IMR-90 (cell line): ENCODE measurements at regions not wholly inside any gene's neighbourhood (a gene's known extent, or its start where the extent isn't known, plus 50 kb on each side); places are given as distances from the start of the nearest gene placed in this dataset.

Source experiments
- ATAC-seq: fragments of 200-7000 bp; cut with Tn5 transposase; 2 replicates; pipeline ENCODE4 v1.9.1; 2020; ENCODE audit warnings: low read depth, mild to moderate bottlenecking, moderate library complexity
- BruUV-seq: library from RNA; stranded (reverse); fragments of 400-500 nt; replicated peaks from 2 replicates; lab custom pipeline; 2021; lab: Mats Ljungman, UMichigan
- CTCF ChIA-PET: fragments of 300-600 bp; formaldehyde crosslinking; extraction: SDS; loops from one replicate; lab custom pipeline; 2021; ENCODE audit warnings: antibody characterized with exemption; lab: Yijun Ruan, JAX
- POLR2A ChIA-PET: fragments of 300-600 bp; sonication (Branson Sonifier 250); formaldehyde crosslinking; loops from one replicate; lab custom pipeline; 2022; ENCODE audit warnings: antibody characterized with exemption; ENCODE audit not compliant: unreplicated experiment; lab: Charles Lee
- DNase-seq: peaks from one replicate; pipeline ENCODE4 v3.0.0; 2013
- H2AFZ ChIP-seq: replicated peaks from 2 replicates; pipeline ENCODE3; 2013; ENCODE audit warnings: low read length, mild to moderate bottlenecking; ENCODE audit not compliant: poor library complexity
- H2AK5ac ChIP-seq: 2 replicates; pipeline ENCODE4 v1.6.1; 2013; ENCODE audit warnings: low read depth, low read length, inconsistent platforms
- H2AK9ac ChIP-seq: replicated peaks from 2 replicates; pipeline ENCODE3; 2013; ENCODE audit warnings: mild to moderate bottlenecking, low read depth, low read length, moderate library complexity; ENCODE audit not compliant: poor library complexity
- H2BK120ac ChIP-seq: 2 replicates; pipeline ENCODE4 v1.6.1; 2013; ENCODE audit warnings: low read depth, low read length, inconsistent platforms
- H2BK15ac ChIP-seq: 3 replicates; pipeline ENCODE4 v1.6.1; 2013; ENCODE audit warnings: low read depth, low read length, inconsistent platforms
- H2BK20ac ChIP-seq: 2 replicates; pipeline ENCODE4 v1.6.1; 2013; ENCODE audit warnings: low read depth, mild to moderate bottlenecking, inconsistent platforms, low read length, moderate library complexity
- H2BK5ac ChIP-seq: 2 replicates; pipeline ENCODE4 v1.6.1; 2013; ENCODE audit warnings: mild to moderate bottlenecking, low read depth, low read length, inconsistent platforms; ENCODE audit not compliant: poor library complexity, severe bottlenecking
- H3K14ac ChIP-seq: replicated peaks from 2 replicates; pipeline ENCODE4 v1.6.1; 2013; ENCODE audit warnings: low read depth, low read length, inconsistent platforms
- H3K18ac ChIP-seq: 2 replicates; pipeline ENCODE4 v1.6.1; 2013; ENCODE audit warnings: low read depth, low read length, control low read depth
- H3K23ac ChIP-seq: 2 replicates; pipeline ENCODE4 v1.6.1; 2013; ENCODE audit warnings: low read depth, low read length, inconsistent platforms
- H3K27ac ChIP-seq: 2 replicates; pipeline ENCODE4 v1.5.1; 2013; ENCODE audit warnings: mild to moderate bottlenecking, control low read depth, low read length; ENCODE audit not compliant: insufficient read depth
- H3K27me3 ChIP-seq: 2 replicates; pipeline ENCODE4 v1.6.1; 2013; ENCODE audit warnings: low read length; ENCODE audit not compliant: control insufficient read depth, insufficient read depth
- H3K36me3 ChIP-seq: 2 replicates; pipeline ENCODE4 v1.6.1; 2013; ENCODE audit warnings: low read length, mixed read lengths; ENCODE audit not compliant: control insufficient read depth, insufficient read depth
- H3K4ac ChIP-seq: 2 replicates; pipeline ENCODE4 v1.6.1; 2013; ENCODE audit warnings: low read depth, low read length, inconsistent platforms
- H3K4me1 ChIP-seq: 2 replicates; pipeline ENCODE4 v1.6.1; 2013; ENCODE audit warnings: low read length, mixed read lengths; ENCODE audit not compliant: control insufficient read depth, insufficient read depth
- H3K4me2 ChIP-seq: 2 replicates; pipeline ENCODE4 v1.6.1; 2013; ENCODE audit warnings: low read depth, mild to moderate bottlenecking, control low read depth, low read length, moderate library complexity
- H3K4me3 ChIP-seq: 2 replicates; pipeline ENCODE4 v1.5.1; 2013; ENCODE audit warnings: low read depth, mild to moderate bottlenecking, control low read depth, low read length, moderate library complexity; ENCODE audit not compliant: insufficient read depth
- H3K56ac ChIP-seq: 2 replicates; pipeline ENCODE4 v1.6.1; 2013; ENCODE audit warnings: low read length, inconsistent platforms; ENCODE audit not compliant: insufficient read depth; ENCODE audit errors: extremely low read depth
- H3K79me1 ChIP-seq, 2 experiments: 2 replicates each; pipeline ENCODE4 v1.6.1; 2013; ENCODE audit warnings: low read length in 2 of 2, inconsistent platforms in 1 of 2, low read depth in 1 of 2
- H3K9ac ChIP-seq: 2 replicates; pipeline ENCODE4 v1.6.1; 2013; ENCODE audit warnings: low read depth, low read length, control low read depth
- H3K9me1 ChIP-seq: 2 replicates; pipeline ENCODE4 v1.6.1; 2013; ENCODE audit warnings: low read length, inconsistent platforms; ENCODE audit not compliant: insufficient read depth
- H3K9me3 ChIP-seq: 2 replicates; pipeline ENCODE4 v1.6.1; 2013; ENCODE audit warnings: low read length; ENCODE audit not compliant: control insufficient read depth, insufficient read depth
- H4K20me1 ChIP-seq: 2 replicates; pipeline ENCODE4 v1.6.1; 2013; ENCODE audit warnings: low read length, inconsistent platforms; ENCODE audit not compliant: insufficient read depth
- H4K5ac ChIP-seq: 2 replicates; pipeline ENCODE4 v1.6.1; 2013; ENCODE audit warnings: mild to moderate bottlenecking, low read depth, low read length, control low read depth
- H4K8ac ChIP-seq, 2 experiments: 2 replicates each; pipeline ENCODE4 v1.6.1; 2013; ENCODE audit warnings: low read depth in 2 of 2, low read length in 2 of 2, control low read depth in 1 of 2, inconsistent platforms in 1 of 2
- H4K91ac ChIP-seq: 2 replicates; pipeline ENCODE4 v1.6.1; 2013; ENCODE audit warnings: low read depth, low read length, inconsistent platforms; ENCODE audit not compliant: insufficient read depth
- BHLHE40 ChIP-seq: fragments of 150-350 bp; IDR thresholded peaks from 2 replicates; pipeline ENCODE4 v1.6.1; 2016; ENCODE audit warnings: mild to moderate bottlenecking, low read depth, low read length
- CEBPB ChIP-seq: IDR thresholded peaks from 2 replicates; pipeline ENCODE4 v1.6.1; 2012; ENCODE audit warnings: low read depth, low read length, improper control_type of control experiment
- CHD1 ChIP-seq: IDR thresholded peaks from 2 replicates; pipeline ENCODE4 v1.6.1; 2012; ENCODE audit warnings: low read depth, low read length, improper control_type of control experiment
- ELK1 ChIP-seq: fragments of 150-350 bp; IDR thresholded peaks from 2 replicates; pipeline ENCODE4 v1.6.1; 2016; ENCODE audit warnings: low read depth, mild to moderate bottlenecking, low read length, moderate library complexity, borderline replicate concordance
- FOS ChIP-seq: fragments of 150-350 bp; IDR thresholded peaks from 2 replicates; pipeline ENCODE4 v1.6.1; 2016; ENCODE audit warnings: low read depth, low read length
- MAFK ChIP-seq: IDR thresholded peaks from 2 replicates; pipeline ENCODE4 v1.6.1; 2012; ENCODE audit warnings: low read depth, low read length, improper control_type of control experiment
- MAZ ChIP-seq: IDR thresholded peaks from 2 replicates; pipeline ENCODE4 v1.6.1; 2012; ENCODE audit warnings: low read depth, mild to moderate bottlenecking, low read length, improper control_type of control experiment, moderate library complexity, borderline replicate concordance
- MXI1 ChIP-seq: IDR thresholded peaks from 2 replicates; pipeline ENCODE4 v1.6.1; 2012; ENCODE audit warnings: low read depth, mild to moderate bottlenecking, low read length, moderate library complexity, borderline replicate concordance
- NFE2L2 ChIP-seq: fragments of 150-350 bp; IDR thresholded peaks from 2 replicates; pipeline ENCODE4 v1.6.1; 2016; ENCODE audit warnings: low read depth, mild to moderate bottlenecking, low read length
- POLR2A ChIP-seq: IDR thresholded peaks from 2 replicates; pipeline ENCODE4 v1.6.1; 2012; ENCODE audit warnings: mild to moderate bottlenecking, low read depth, low read length
- RAD21 ChIP-seq: IDR thresholded peaks from 2 replicates; pipeline ENCODE4 v1.6.1; 2012; ENCODE audit warnings: low read length, improper control_type of control experiment
- RCOR1 ChIP-seq: IDR thresholded peaks from 2 replicates; pipeline ENCODE4 v1.6.1; 2012; ENCODE audit warnings: mild to moderate bottlenecking, low read length, improper control_type of control experiment; ENCODE audit not compliant: insufficient replicate concordance
- RFX5 ChIP-seq: IDR thresholded peaks from 2 replicates; pipeline ENCODE4 v1.8.0; 2012; ENCODE audit warnings: low read depth, mild to moderate bottlenecking, low read length, moderate library complexity
- SMC3 ChIP-seq: fragments of 150-350 bp; IDR thresholded peaks from 2 replicates; pipeline ENCODE4 v1.6.1; 2016; ENCODE audit warnings: low read depth, mild to moderate bottlenecking, antibody characterized with exemption, low read length, moderate library complexity
- WGBS, 2 experiments: methylation state at CpG; one replicate each; pipeline versions ENCODE4 v1.1.5 to v1.1.7; 2013; ENCODE audit warnings: missing lambda C conversion rate in 2 of 2; ENCODE audit not compliant: insufficient read length in 1 of 2; ENCODE audit errors: extremely low coverage in 2 of 2; 5-methylcytosine and 5-hydroxymethylcytosine counted together
- dilution Hi-C: fragments of 300-500 bp; cut with HindIII; formaldehyde crosslinking; loops from one replicate; pipeline ENCODE4 v1.14.3; 2018; ENCODE audit warnings: low sequenced_read_pairs; ENCODE audit not compliant: unreplicated experiment
- in situ Hi-C: fragments of 300-500 bp; cut with MboI; formaldehyde crosslinking; loops from 3 replicates; pipeline ENCODE4 v1.14.3; 2019; ENCODE audit warnings: low sequenced_read_pairs, inconsistent platforms, mixed read lengths
- intact Hi-C: fragments of 100-400 bp; cut with micrococcal nuclease; formaldehyde crosslinking; loops from 2 replicates; pipeline ENCODE4 v1.10.0; 2022

- H3K79me1 ChIP-seq = no peaks in the 10 kb centered on the region
- H3K9me1 ChIP-seq = no peaks in the 10 kb centered on the region
- no peak overlapping the region for H3K18ac ChIP-seq
- H2BK5ac ChIP-seq = no peak overlapping the region
- no peak overlapping the region for H2AK5ac ChIP-seq
- no peaks in the 10 kb centered on the region for H3K36me3 ChIP-seq
- no peaks in the 10 kb centered on the region for H4K20me1 ChIP-seq
- H3K4me3 ChIP-seq = no peak overlapping the region
- TF ChIP-seq POLR2A (no peak), RAD21 (no peak), CHD1 (no peak), RFX5 (no peak), MXI1 (no peak), MAZ (no peak), FOS (no peak), CEBPB (no peak), SMC3 (no peak), RCOR1 (no peak), ELK1 (no peak), NFE2L2 (no peak), MAFK (no peak), BHLHE40 (no peak)
- intact Hi-C loops (no loop called here), in situ Hi-C loops (no loop called here), dilution Hi-C loops (no loop called here)
- no peak overlapping the region for H2AFZ ChIP-seq
- H3K27me3 ChIP-seq = peaks cover 2% of the 10 kb centered on the region
- H3K23ac ChIP-seq = no peak overlapping the region
- no peaks in the 10 kb centered on the region for H3K9me3 ChIP-seq
- ATAC-seq = no peak
- H3K27ac ChIP-seq = no peak overlapping the region
- no peak overlapping the region for H2BK120ac ChIP-seq
- H4K5ac ChIP-seq = no peak overlapping the region
- H2AK9ac ChIP-seq = no peak overlapping the region
- WGBS, 2 experiments = 80% methylated on average over 1 of the region's 7 CpGs; no CpG with 5 or more reads in 1 of the 2 experiments
- POLR2A ChIA-PET = no interaction called here
- no TSS peak for BruUV-seq
- no peak overlapping the region for H2BK15ac ChIP-seq
- no peak overlapping the region for H3K4me2 ChIP-seq
- H4K8ac ChIP-seq = no peak overlapping the region
- H3K14ac ChIP-seq = no peak overlapping the region
- no peaks in the 10 kb centered on the region for H3K4me1 ChIP-seq
- H3K56ac ChIP-seq = no peak overlapping the region
- no peak for DNase-seq
- H3K4ac ChIP-seq = no peak overlapping the region
- H4K91ac ChIP-seq = no peak overlapping the region
- CTCF ChIA-PET = interaction anchor here (1.0 kb wide), 1 partner anchor 10 kb away, joined by 4 read pairs; no protein-coding TSS in a partner anchor
- H3K9ac ChIP-seq = no peak overlapping the region
- H2BK20ac ChIP-seq = no peak overlapping the region
Measured at GRCh38 chr4:57200799-57201327, 90.7 kb upstream of the IGFBP7 start.
